ENCODE measurements at regions not wholly inside any gene's neighbourhood (a gene's known extent, or its start where the extent isn't known, plus 50 kb on each side); places are given as distances from the start of the nearest gene placed in this dataset.

- RAD21 ChIA-PET (ENCODE audit: low non-redundant PET in 1 of 2, low total read pairs in 2 of 2, uncharacterized antibody in 2 of 2, unreplicated experiment in 2 of 2), result no interaction called here
These were observed 109.9 kb upstream of the NFIB start for GRCh38 chr9:14423815-14424261.

More at GRCh38 chr9:14423815-14424261, 109.9 kb upstream of the NFIB start:
- Histone ChIP-seq H3K9me3 (ENCODE audit: control insufficient read depth in 1 of 2, insufficient read depth in 1 of 2, low read depth in 1 of 2, low read length in 2 of 2) (no peaks in the 10 kb centered on the region), H2AFZ (ENCODE audit: low read depth, low read length, poor library complexity, severe bottlenecking) (no peak overlapping the region), H4K20me1 (ENCODE audit: insufficient read depth) (no peaks in the 10 kb centered on the region), H3K4me2 (ENCODE audit: low read length) (no peak overlapping the region), H3K79me2 (ENCODE audit: insufficient read depth, low read length) (no peaks in the 10 kb centered on the region), H3K9ac (ENCODE audit: low read length) (no peak overlapping the region), H3K27ac (ENCODE audit: low read depth, low read length) (no peak overlapping the region), H3K27me3 (ENCODE audit: insufficient read depth, low read length) (no peaks in the 10 kb centered on the region), H3K9me2 (ENCODE audit: insufficient read depth) (no peaks in the 10 kb centered on the region), H3K36me3 (ENCODE audit: control insufficient read depth in 1 of 2, insufficient read depth in 2 of 2, low read length in 2 of 2) (no peaks in the 10 kb centered on the region), H3K4me3 (replicated peaks in 1 of 2; ENCODE audit: low read depth in 1 of 2, low read length in 2 of 2) (no peak overlapping the region), H3K4me1 (ENCODE audit: control insufficient read depth in 1 of 2, insufficient read depth in 2 of 2, low read length in 2 of 2) (no peaks in the 10 kb centered on the region)
- POLR2A ChIA-PET, result no interaction called here
- ATAC-seq (no peak), DNase-seq (ENCODE audit: low read depth, low spot score) (no peak)
- intact Hi-C loops (cut with micrococcal nuclease), result no loop called here
- no TSS peak for BruUV-seq (replicated peaks)
- TF ChIP-seq POLR2AphosphoS5 (IDR thresholded peaks at IDR 0.05; ENCODE audit: low read depth, low read length) (no peak), MAX (IDR thresholded peaks at IDR 0.05) (no peak), TCF7L2 (IDR thresholded peaks at IDR 0.05; ENCODE audit: borderline replicate concordance, extremely low read depth, insufficient read depth, insufficient read length) (no peak), JUND (IDR thresholded peaks at IDR 0.05) (no peak), CEBPB (IDR thresholded peaks at IDR 0.05; ENCODE audit: low read depth) (no peak), YY1 (IDR thresholded peaks at IDR 0.05; ENCODE audit: extremely low read depth, insufficient replicate concordance, low read depth, low read length) (no peak), POLR2A (IDR thresholded peaks at IDR 0.05; ENCODE audit: borderline replicate concordance, extremely low read depth, insufficient read depth, insufficient read length) (no peak), ATF3 (IDR thresholded peaks at IDR 0.05) (no peak), REST (IDR thresholded peaks at IDR 0.05; ENCODE audit: low read depth) (no peak), CBX3 (IDR thresholded peaks at IDR 0.05; ENCODE audit: low read depth) (no peak), RAD21 (IDR thresholded peaks at IDR 0.05; ENCODE audit: low read depth) (no peak), ELF1 (IDR thresholded peaks at IDR 0.05; ENCODE audit: borderline replicate concordance, low read depth) (no peak), ZNF274 (IDR thresholded peaks at IDR 0.05; ENCODE audit: low read depth, low read length) (no peak), SRF (IDR thresholded peaks at IDR 0.05; ENCODE audit: low read depth) (no peak), ZFX (IDR thresholded peaks at IDR 0.05) (no peak), EZH2 (IDR thresholded peaks at IDR 0.05) (no peak), CTCF (IDR thresholded peaks at IDR 0.05 in 2 of 3, conservative IDR thresholded peaks at IDR 0.05 in 1 of 3; ENCODE audit: borderline replicate concordance in 1 of 3, insufficient read depth in 1 of 3, low read depth in 2 of 3, low read length in 2 of 3) (no peak)
- CTCF ChIA-PET, result interaction anchor here (0.8 kb wide), 1 partner anchor 10 kb away, joined by 4 read pairs; no protein-coding TSS in a partner anchor

Data from HCT116 (cell line).